Lower leg skin (tissue), 4 donors: ENCODE measurements at regions not wholly inside any gene's neighbourhood (a gene's known extent, or its start where the extent isn't known, plus 50 kb on each side); places are given as distances from the start of the nearest gene placed in this dataset.

Source experiments
- DNase-seq, 2 donors: peaks; one replicate each; pipeline ENCODE4 v3.0.0-alpha.2; 2019; ENCODE audit warnings: low spot score in 2 of 2
- H3K4me3 ChIP-seq: fragments of 200-600 bp; sonication (generic); 2 replicates; pipeline ENCODE4 v1.5.1; 2017; ENCODE audit warnings: mild to moderate bottlenecking, low read depth; ENCODE audit not compliant: poor library complexity, severe bottlenecking
- CTCF ChIP-seq, 3 donors: fragments of 450-650 bp; IDR thresholded peaks; one replicate each; pipeline ENCODE4 v1.5.1; 2016; ENCODE audit warnings: antibody characterized with exemption in 3 of 3, mild to moderate bottlenecking in 3 of 3, moderate library complexity in 2 of 3
- POLR2A ChIP-seq, 2 donors: fragments of 450-650 bp; IDR thresholded peaks; one replicate each; pipeline ENCODE4 v1.6.1; 2016 to 2017; ENCODE audit warnings: antibody characterized with exemption in 2 of 2, mild to moderate bottlenecking in 1 of 2, moderate library complexity in 1 of 2
- WGBS, 2 donors: methylation state at CpG; one replicate each; pipeline ENCODE4 v1.1.5; 2018; 5-methylcytosine and 5-hydroxymethylcytosine counted together
- intact Hi-C: fragments of 100-400 bp; cut with DNase I; formaldehyde crosslinking; loops from one replicate; pipeline ENCODE4 v1.15.0; 2023; ENCODE audit warnings: low total_unique reads

- intact Hi-C loops = no loop called here
- DNase-seq = no peak
- WGBS, 2 donors = 84 to 88% methylated on average over 4 of the region's 4 CpGs
- H3K4me3 ChIP-seq = no peak overlapping the region
- no peak for TF ChIP-seq POLR2A (IDR thresholded peaks at IDR 0.05)
- TF ChIP-seq CTCF (IDR thresholded peaks at IDR 0.05) = no peak
Observed at GRCh38 chr5:109589986-109590385, 99.7 kb upstream of the MAN2A1 start.

- no peak for TF ChIP-seq POLR2A (IDR thresholded peaks at IDR 0.05)
- no peak for TF ChIP-seq CTCF (IDR thresholded peaks at IDR 0.05)
- no peak for DNase-seq
- intact Hi-C loops = no loop called here
- WGBS, 2 donors = 96 to 97% methylated on average over 5 of the region's 5 CpGs
- H3K4me3 ChIP-seq = no peak overlapping the region
Observed at GRCh38 chr5:109589239-109589638, 100.5 kb upstream of the MAN2A1 start.

GRCh38 chr5:109588281-109589035, 101.3 kb upstream of the MAN2A1 start:
- WGBS, 2 donors = 97 to 98% methylated on average over 25 of the region's 25 CpGs
- no peak for TF ChIP-seq POLR2A (IDR thresholded peaks at IDR 0.05)
- intact Hi-C loops = no loop called here
- no peak for DNase-seq
- no peak overlapping the region for H3K4me3 ChIP-seq

DNA sequence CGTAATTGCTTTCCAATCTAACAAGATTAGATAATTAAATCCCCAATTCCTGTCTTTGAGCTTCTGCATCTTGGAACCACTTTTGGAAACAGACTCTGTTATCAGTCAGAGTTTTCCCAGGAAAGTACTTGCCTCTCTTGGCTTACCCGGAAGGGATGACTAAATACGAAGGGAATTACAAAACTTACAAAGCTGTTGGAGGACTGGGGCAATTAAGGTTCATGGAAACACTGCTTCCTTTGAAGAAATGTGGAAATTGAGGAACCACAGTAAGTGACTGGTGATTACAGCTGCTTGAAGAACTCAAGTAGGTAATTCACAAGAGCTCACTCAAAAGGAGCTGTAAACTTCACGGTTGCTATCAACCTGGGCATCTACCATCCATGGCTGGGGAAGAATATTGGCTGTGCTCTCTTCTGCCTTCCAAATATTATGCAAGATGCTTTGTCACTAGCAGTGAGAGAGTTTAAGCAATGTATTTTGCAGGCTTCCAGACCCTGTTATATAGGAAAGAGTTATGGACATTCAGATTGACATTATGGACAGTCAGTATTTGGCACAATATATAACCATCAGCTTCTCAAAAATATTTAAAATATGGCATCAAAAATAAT, 104.6 kb upstream of the MAN2A1 start:
- no peak for DNase-seq
- WGBS, 2 donors = 43 to 44% methylated on average over 4 of the region's 4 CpGs
- H3K4me3 ChIP-seq = no peak overlapping the region
- TF ChIP-seq POLR2A (IDR thresholded peaks at IDR 0.05) = no peak
- TF ChIP-seq CTCF (IDR thresholded peaks at IDR 0.05) = no peak
- intact Hi-C loops = no loop called here

DNA sequence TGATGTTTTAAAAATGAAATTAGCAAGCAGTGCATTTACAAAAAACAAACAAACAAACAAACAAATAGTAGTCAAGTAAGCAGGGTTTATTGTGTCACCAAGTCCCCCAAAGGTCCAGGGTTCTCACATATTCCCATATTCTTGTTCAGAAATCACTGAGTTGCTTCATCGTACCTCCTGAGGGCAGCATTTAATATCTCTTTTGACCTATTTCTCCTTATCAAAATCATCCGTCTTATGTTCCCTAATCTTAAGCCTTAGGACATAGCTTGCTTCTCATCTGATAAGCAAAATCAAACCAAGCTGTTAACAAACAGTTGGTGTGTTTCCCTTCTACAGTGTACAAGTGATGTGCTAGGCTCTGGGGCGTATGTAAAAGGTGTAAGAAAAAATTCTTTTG, 109.5 kb upstream of the MAN2A1 start:
- intact Hi-C loops = no loop called here
- H3K4me3 ChIP-seq = no peak overlapping the region
- DNase-seq = no peak
- WGBS, 2 donors = 41 to 43% methylated on average over 3 of the region's 3 CpGs
- no peak for TF ChIP-seq CTCF (IDR thresholded peaks at IDR 0.05)
- TF ChIP-seq POLR2A (IDR thresholded peaks at IDR 0.05) = no peak

GRCh38 chr5:109575506-109575905, 114.2 kb upstream of the MAN2A1 start:
- no peak for TF ChIP-seq POLR2A (IDR thresholded peaks at IDR 0.05)
- no peak for TF ChIP-seq CTCF (IDR thresholded peaks at IDR 0.05)
- intact Hi-C loops = no loop called here
- no peak overlapping the region for H3K4me3 ChIP-seq
- WGBS, 2 donors = 88 to 97% methylated on average over 2 of the region's 2 CpGs
- no peak for DNase-seq
